ENCODE measurements at regions not wholly inside any gene's neighbourhood (a gene's known extent, or its start where the extent isn't known, plus 50 kb on each side); places are given as distances from the start of the nearest gene placed in this dataset.

GRCh38 chr6:91437315-91437729 lies 850.5 kb upstream of the MAP3K7 start:
- TF ChIP-seq CTCF (IDR thresholded peaks at IDR 0.05; ENCODE audit: low read depth, low read length), result no peak
- no peak for TF ChIP-seq POLR2A (IDR thresholded peaks at IDR 0.05; ENCODE audit: extremely low read depth, insufficient read length)
- no peak for TF ChIP-seq MYC (IDR thresholded peaks at IDR 0.05; ENCODE audit: low read depth, low read length)
